OCI-LY7 (cell line): ENCODE measurements at regions not wholly inside any gene's neighbourhood (a gene's known extent, or its start where the extent isn't known, plus 50 kb on each side); places are given as distances from the start of the nearest gene placed in this dataset.

ENCODE experiments used
- BruUV-seq: library from RNA; stranded (reverse); fragments of 400-500 nt; replicated peaks from 2 replicates; lab custom pipeline; 2021; lab: Mats Ljungman, UMichigan
- CTCF ChIA-PET: fragments of 300-600 bp; sonication (Branson Sonifier 250); formaldehyde crosslinking; loops from one replicate; lab custom pipeline; 2022; ENCODE audit warnings: antibody characterized with exemption; ENCODE audit not compliant: unreplicated experiment; lab: Charles Lee
- POLR2A ChIA-PET: fragments of 300-600 bp; sonication (Branson Sonifier 250); formaldehyde crosslinking; loops from one replicate; lab custom pipeline; 2022; ENCODE audit warnings: antibody characterized with exemption; lab: Charles Lee
- DNase-seq: peaks from one replicate; pipeline ENCODE4 v3.0.0-alpha.2; 2015; ENCODE audit warnings: low spot score
- H2AFZ ChIP-seq: fragments of 200-600 bp; sonication (generic), shearing (Covaris generic); 2 replicates; pipeline ENCODE4 v1.6.1; 2014; ENCODE audit warnings: mild to moderate bottlenecking, antibody characterized with exemption, low read length, moderate library complexity
- H3K27ac ChIP-seq: fragments of 200-600 bp; sonication (generic); 2 replicates; pipeline ENCODE4 v1.5.1; 2014; ENCODE audit warnings: mixed run types, low read depth, mild to moderate bottlenecking, moderate library complexity, low read length, inconsistent platforms; ENCODE audit not compliant: poor library complexity, severe bottlenecking
- H3K36me3 ChIP-seq: fragments of 200-600 bp; sonication (generic); 2 replicates; pipeline ENCODE4 v1.6.1; 2014; ENCODE audit warnings: mild to moderate bottlenecking, antibody characterized with exemption, low read length, moderate library complexity, mixed read lengths; ENCODE audit not compliant: insufficient read depth
- H3K4me1 ChIP-seq: fragments of 200-600 bp; sonication (generic); 2 replicates; pipeline ENCODE4 v1.5.1; 2014; ENCODE audit warnings: mild to moderate bottlenecking, low read length; ENCODE audit not compliant: insufficient read depth, poor library complexity, severe bottlenecking
- H3K4me2 ChIP-seq: fragments of 200-600 bp; sonication (generic); 2 replicates; pipeline ENCODE4 v1.6.1; 2014; ENCODE audit warnings: mild to moderate bottlenecking, low read length
- H3K4me3 ChIP-seq: fragments of 200-600 bp; sonication (generic); 2 replicates; pipeline ENCODE4 v1.5.1; 2014; ENCODE audit warnings: mild to moderate bottlenecking, low read depth, low read length; ENCODE audit not compliant: poor library complexity, severe bottlenecking
- H3K79me2 ChIP-seq: fragments of 200-600 bp; sonication (generic); 2 replicates; pipeline ENCODE4 v1.6.1; 2016; ENCODE audit warnings: low read depth, mild to moderate bottlenecking, low read length, moderate library complexity, mixed read lengths; ENCODE audit not compliant: insufficient read depth
- H3K9me2 ChIP-seq: fragments of 200-600 bp; sonication (generic); 2 replicates; pipeline ENCODE4 v1.6.1; 2016; ENCODE audit warnings: mild to moderate bottlenecking, low read length, mixed read lengths; ENCODE audit not compliant: insufficient read depth
- H3K9me3 ChIP-seq: fragments of 200-600 bp; sonication (generic); 2 replicates; pipeline ENCODE4 v1.6.1; 2014; ENCODE audit warnings: mild to moderate bottlenecking, mixed run types, low read length, mixed read lengths
- H4K20me1 ChIP-seq: fragments of 200-600 bp; sonication (generic); 2 replicates; pipeline ENCODE4 v1.6.1; 2014; ENCODE audit warnings: mild to moderate bottlenecking, antibody characterized with exemption, low read length, moderate library complexity, mixed read lengths; ENCODE audit not compliant: insufficient read depth
- EZH2phosphoT487 ChIP-seq: fragments of 200-600 bp; sonication (generic); IDR thresholded peaks from 2 replicates; pipeline ENCODE4 v1.6.1; 2018; ENCODE audit warnings: low read depth, borderline replicate concordance, mild to moderate bottlenecking, mixed run types, antibody characterized with exemption, low read length, moderate library complexity, mixed read lengths
- intact Hi-C: fragments of 100-400 bp; cut with micrococcal nuclease; formaldehyde crosslinking; loops from one replicate; pipeline ENCODE4 v1.10.0; 2022; ENCODE audit not compliant: unreplicated experiment
- TF ChIP-seq, protein P1 (sequence below): fragments of 200-600 bp; sonication (generic); conservative IDR thresholded peaks from 2 replicates; pipeline ENCODE4 v1.5.1; 2014; ENCODE audit warnings: mild to moderate bottlenecking, antibody characterized with exemption, low read length, moderate library complexity, mixed read lengths

DNA sequence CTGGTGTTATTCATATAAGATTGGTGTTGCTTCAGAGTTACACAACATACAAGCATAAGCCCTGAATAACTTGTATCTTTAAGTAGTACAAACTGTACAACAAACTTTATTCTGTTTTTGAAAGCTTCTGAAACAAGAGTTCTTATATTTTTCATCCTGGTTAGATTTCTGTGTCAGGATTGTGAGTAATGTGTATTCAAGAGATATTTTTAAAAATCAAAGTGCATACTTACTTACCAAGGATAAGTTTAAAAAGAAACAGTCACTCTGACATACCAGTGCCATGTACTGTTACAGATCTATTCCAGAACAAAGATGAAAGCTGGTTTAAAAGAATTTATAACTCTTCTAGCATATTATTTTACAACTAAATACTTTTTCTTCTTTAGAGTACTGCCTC is 755.1 kb downstream of the ZPLD1 start:
- BruUV-seq = no TSS peak
- Histone ChIP-seq H3K79me2 (no peaks in the 10 kb centered on the region), H3K36me3 (no peaks in the 10 kb centered on the region), H2AFZ (no peak overlapping the region), H3K4me1 (no peaks in the 10 kb centered on the region), H3K9me3 (no peaks in the 10 kb centered on the region), H3K4me2 (no peak overlapping the region), H3K4me3 (no peak overlapping the region), H4K20me1 (no peaks in the 10 kb centered on the region), H3K27ac (no peak overlapping the region), H3K9me2 (no peaks in the 10 kb centered on the region)
- TF ChIP-seq EZH2phosphoT487 = no peak
- TF ChIP-seq, protein P1, sequence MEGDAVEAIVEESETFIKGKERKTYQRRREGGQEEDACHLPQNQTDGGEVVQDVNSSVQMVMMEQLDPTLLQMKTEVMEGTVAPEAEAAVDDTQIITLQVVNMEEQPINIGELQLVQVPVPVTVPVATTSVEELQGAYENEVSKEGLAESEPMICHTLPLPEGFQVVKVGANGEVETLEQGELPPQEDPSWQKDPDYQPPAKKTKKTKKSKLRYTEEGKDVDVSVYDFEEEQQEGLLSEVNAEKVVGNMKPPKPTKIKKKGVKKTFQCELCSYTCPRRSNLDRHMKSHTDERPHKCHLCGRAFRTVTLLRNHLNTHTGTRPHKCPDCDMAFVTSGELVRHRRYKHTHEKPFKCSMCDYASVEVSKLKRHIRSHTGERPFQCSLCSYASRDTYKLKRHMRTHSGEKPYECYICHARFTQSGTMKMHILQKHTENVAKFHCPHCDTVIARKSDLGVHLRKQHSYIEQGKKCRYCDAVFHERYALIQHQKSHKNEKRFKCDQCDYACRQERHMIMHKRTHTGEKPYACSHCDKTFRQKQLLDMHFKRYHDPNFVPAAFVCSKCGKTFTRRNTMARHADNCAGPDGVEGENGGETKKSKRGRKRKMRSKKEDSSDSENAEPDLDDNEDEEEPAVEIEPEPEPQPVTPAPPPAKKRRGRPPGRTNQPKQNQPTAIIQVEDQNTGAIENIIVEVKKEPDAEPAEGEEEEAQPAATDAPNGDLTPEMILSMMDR = no peak
- ChIA-PET POLR2A (no interaction called here), CTCF (no interaction called here)
- intact Hi-C loops = no loop called here
- DNase-seq = no peak

DNA sequence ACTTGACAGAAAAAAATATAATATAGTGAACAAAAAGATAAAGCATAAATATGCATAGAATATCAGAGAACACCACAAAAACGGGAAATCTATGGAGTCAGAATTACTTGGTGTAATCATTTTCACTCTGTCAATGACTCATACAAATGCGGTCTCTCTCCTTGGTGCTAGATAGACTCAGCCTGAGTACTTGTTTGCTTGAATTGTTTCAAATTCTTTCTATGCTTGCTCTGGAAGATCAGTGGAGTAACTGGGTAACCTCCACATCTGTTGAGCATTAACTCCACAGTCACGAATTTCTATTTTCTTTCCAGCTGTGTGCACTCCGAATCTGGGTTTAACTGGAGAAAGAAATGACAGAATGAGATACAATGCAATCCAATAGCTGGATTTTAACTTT is 760.4 kb downstream of the ZPLD1 start:
- Histone ChIP-seq H3K4me1 (no peaks in the 10 kb centered on the region), H3K4me2 (no peak overlapping the region), H4K20me1 (no peaks in the 10 kb centered on the region), H3K36me3 (no peaks in the 10 kb centered on the region), H3K9me3 (no peaks in the 10 kb centered on the region), H3K9me2 (no peaks in the 10 kb centered on the region), H3K4me3 (no peak overlapping the region), H3K79me2 (no peaks in the 10 kb centered on the region), H2AFZ (no peak overlapping the region), H3K27ac (no peak overlapping the region)
- no peak for DNase-seq
- ChIA-PET CTCF (no interaction called here), POLR2A (no interaction called here)
- intact Hi-C loops = no loop called here
- no TSS peak for BruUV-seq
- TF ChIP-seq, protein P1 = no peak
- TF ChIP-seq EZH2phosphoT487 = no peak

DNA sequence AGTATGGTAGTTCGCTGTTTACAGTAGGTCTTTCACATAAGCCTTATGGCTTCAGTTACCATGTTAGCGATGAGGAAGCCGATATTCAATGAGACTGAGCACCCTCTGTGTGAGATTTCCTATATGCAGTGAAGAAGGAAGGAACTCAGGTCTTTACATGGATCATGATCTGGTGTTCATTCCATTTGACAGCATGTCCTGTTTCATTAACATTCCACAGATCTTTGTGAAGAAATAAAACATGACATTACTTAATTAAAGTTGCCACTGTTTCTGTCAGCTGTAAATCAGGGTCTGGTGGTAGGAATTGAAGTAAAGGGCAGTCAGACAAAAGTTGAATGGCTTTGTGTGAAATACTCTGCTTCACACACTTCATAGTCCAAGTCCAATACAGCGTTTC is 768.6 kb downstream of the ZPLD1 start:
- Histone ChIP-seq H3K9me3 (no peaks in the 10 kb centered on the region), H3K4me1 (no peaks in the 10 kb centered on the region), H3K4me2 (no peak overlapping the region), H3K79me2 (no peaks in the 10 kb centered on the region), H3K27ac (no peak overlapping the region), H4K20me1 (no peaks in the 10 kb centered on the region), H3K4me3 (no peak overlapping the region), H2AFZ (no peak overlapping the region), H3K9me2 (no peaks in the 10 kb centered on the region), H3K36me3 (no peaks in the 10 kb centered on the region)
- ChIA-PET POLR2A (no interaction called here), CTCF (no interaction called here)
- BruUV-seq = no TSS peak
- TF ChIP-seq, protein P1 = no peak
- no peak for TF ChIP-seq EZH2phosphoT487
- intact Hi-C loops = no loop called here
- no peak for DNase-seq
